DND-41 (cell line): ENCODE measurements at regions not wholly inside any gene's neighbourhood (a gene's known extent, or its start where the extent isn't known, plus 50 kb on each side); places are given as distances from the start of the nearest gene placed in this dataset.

Experiments used
- CTCF ChIP-seq: IDR thresholded peaks from 2 replicates; pipeline ENCODE4 v1.5.1; 2012; ENCODE audit warnings: borderline replicate concordance, low read length, moderate library complexity, mild to moderate bottlenecking; ENCODE audit not compliant: poor library complexity, severe bottlenecking; ENCODE audit errors: extremely low read depth
- EZH2 ChIP-seq: IDR thresholded peaks from 3 replicates; pipeline ENCODE4 v1.6.1; 2012; ENCODE audit warnings: borderline replicate concordance, low read depth, mild to moderate bottlenecking, moderate library complexity, low read length, inconsistent platforms; ENCODE audit not compliant: severe bottlenecking

- no peak for TF ChIP-seq CTCF
- no peak for TF ChIP-seq EZH2
These were observed 59.8 kb upstream of the HS6ST1 start for GRCh38 chr2:128378231-128379020.
